Nephron (organoid): ENCODE measurements at regions not wholly inside any gene's neighbourhood (a gene's known extent, or its start where the extent isn't known, plus 50 kb on each side); places are given as distances from the start of the nearest gene placed in this dataset.

Experiments
- H3K27ac Mint-ChIP-seq, 3 experiments: 2 replicates each; pipeline ENCODE4 v1.8.0; 2020; ENCODE audit warnings: mixed read lengths in 3 of 3, mild to moderate bottlenecking in 2 of 3, moderate library complexity in 1 of 3
- H3K27me3 Mint-ChIP-seq: 2 replicates; pipeline ENCODE4 v1.8.0; 2021; ENCODE audit warnings: low read depth, mild to moderate bottlenecking, moderate library complexity, mixed read lengths
- H3K36me3 Mint-ChIP-seq: 2 replicates; pipeline ENCODE4 v1.8.0; 2020; ENCODE audit warnings: low read depth, mixed read lengths
- H3K4me1 Mint-ChIP-seq: 2 replicates; pipeline ENCODE4 v1.8.0; 2020; ENCODE audit warnings: mixed read lengths
- H3K4me3 Mint-ChIP-seq, 3 experiments: 2 replicates each; pipeline ENCODE4 v1.8.0; 2020; ENCODE audit warnings: mild to moderate bottlenecking in 3 of 3, mixed read lengths in 3 of 3, moderate library complexity in 2 of 3
- H3K9me3 Mint-ChIP-seq: 2 replicates; pipeline ENCODE4 v1.8.0; 2020; ENCODE audit warnings: mixed read lengths
- CTCF ChIP-seq, 3 experiments: fragments of 200-600 bp; sonication (generic); IDR thresholded peaks; one replicate each; pipeline ENCODE4 v1.5.0; 2021; ENCODE audit warnings: antibody characterized with exemption in 3 of 3; ENCODE audit not compliant: unreplicated experiment in 3 of 3

GRCh38 chr3:18249126-18249525 lies 176.0 kb downstream of the SATB1 start:
- H3K27ac Mint-ChIP-seq, result no peak overlapping the region
- TF ChIP-seq CTCF (IDR thresholded peaks at IDR 0.05; ENCODE audit: unreplicated experiment in 3 of 3), result no peak
- H3K4me3 Mint-ChIP-seq, result no peak overlapping the region
- no peaks in the 10 kb centered on the region for H3K36me3 Mint-ChIP-seq
- no peaks in the 10 kb centered on the region for H3K9me3 Mint-ChIP-seq
- peaks cover 16% of the 10 kb centered on the region for H3K4me1 Mint-ChIP-seq
- H3K27me3 Mint-ChIP-seq, result no peaks in the 10 kb centered on the region

DNA sequence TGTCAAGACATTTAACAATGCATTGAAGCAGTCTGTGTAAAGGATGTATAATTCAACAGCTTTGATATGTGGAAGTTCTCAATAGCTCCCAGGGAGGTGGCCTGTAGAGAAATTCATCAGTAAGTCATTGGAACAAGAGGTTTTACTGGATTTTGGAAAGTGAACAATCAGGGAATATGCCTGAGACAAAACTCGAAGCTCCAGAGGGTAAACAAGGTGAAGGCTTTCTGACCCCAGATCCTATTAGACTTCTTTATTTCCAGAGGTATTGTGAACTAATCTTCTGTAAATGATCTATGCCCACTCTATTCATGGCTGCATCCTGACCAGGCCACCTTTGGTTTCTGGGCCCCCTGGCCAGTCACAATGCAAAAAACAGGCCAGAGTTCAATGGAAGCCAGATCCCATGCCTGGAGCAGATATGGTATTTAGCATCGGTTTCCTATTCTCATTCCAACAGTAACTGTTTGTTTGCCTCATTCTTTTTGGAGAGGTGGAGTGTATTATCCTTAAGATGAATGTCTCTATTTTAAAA lies 177.3 kb downstream of the SATB1 start:
- H3K9me3 Mint-ChIP-seq, result no peaks in the 10 kb centered on the region
- no peak for TF ChIP-seq CTCF (IDR thresholded peaks at IDR 0.05; ENCODE audit: unreplicated experiment in 3 of 3)
- H3K36me3 Mint-ChIP-seq, result no peaks in the 10 kb centered on the region
- no peaks in the 10 kb centered on the region for H3K27me3 Mint-ChIP-seq
- H3K27ac Mint-ChIP-seq, result no peak overlapping the region
- no peak overlapping the region for H3K4me3 Mint-ChIP-seq
- peaks cover 16% of the 10 kb centered on the region for H3K4me1 Mint-ChIP-seq

DNA sequence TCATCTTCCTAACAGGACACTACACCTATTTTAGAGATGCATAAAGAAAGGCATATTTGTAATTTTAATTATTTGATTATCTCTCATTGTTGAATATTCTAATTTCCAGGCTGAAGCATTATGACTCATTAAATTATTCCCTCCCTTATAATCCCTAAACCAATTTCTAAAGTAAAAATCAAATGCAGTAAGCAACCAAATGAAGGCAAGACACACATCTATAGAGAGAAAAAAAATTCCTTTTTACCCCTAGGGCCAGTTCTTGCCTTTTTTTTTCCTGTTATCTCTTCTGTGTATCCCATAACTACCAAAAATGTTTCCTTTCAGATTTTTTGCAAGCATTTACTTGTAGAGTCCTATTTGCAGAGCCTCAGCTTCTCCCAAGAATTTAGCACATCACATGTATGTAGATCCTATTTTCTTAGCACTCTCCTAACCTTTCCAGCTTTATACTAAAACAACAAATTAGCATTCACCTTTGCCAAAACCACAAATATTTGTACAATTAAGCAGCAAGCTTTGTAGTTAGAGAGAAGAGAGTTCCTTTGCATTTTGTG lies 177.9 kb downstream of the SATB1 start:
- Mint-ChIP-seq H3K27me3 (no peaks in the 10 kb centered on the region), H3K36me3 (no peaks in the 10 kb centered on the region), H3K9me3 (no peaks in the 10 kb centered on the region), H3K4me3 (no peak overlapping the region), H3K27ac (no peak overlapping the region), H3K4me1 (peaks cover 16% of the 10 kb centered on the region)
- TF ChIP-seq CTCF (IDR thresholded peaks at IDR 0.05; ENCODE audit: unreplicated experiment in 3 of 3), result no peak

DNA sequence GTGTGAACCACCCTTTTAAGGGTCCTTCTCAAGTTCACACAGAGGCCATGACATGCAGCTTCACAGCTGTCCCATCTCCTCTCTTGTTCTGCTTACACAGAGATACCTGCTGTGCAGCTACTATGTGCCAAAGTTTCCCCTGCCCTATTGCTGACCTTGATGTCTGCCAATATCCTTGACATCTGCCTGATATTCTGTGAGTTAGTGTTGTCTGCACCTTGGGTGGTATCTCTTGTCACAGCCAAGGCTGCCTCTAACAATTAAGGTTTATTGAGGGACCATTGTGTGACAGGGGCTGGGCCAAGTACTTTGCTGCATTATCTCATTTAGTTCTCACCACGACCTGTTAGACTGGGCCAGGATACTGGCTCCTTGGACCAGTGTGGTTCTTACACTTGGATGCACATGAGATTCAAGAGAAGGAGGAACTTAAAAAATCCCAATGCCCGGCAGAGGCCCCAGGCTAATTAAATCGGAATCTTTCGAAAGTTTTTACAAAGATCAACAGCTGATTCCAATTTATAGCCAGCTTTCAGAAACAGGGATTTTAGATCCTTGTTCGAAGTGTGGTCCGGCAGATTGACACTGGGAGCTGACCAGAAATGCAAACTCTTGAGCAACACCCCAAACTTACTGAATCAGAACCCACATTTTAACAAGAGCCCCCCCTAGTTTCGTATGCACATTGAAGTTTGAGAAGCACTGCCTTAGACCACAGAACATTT lies 178.6 kb downstream of the SATB1 start:
- Mint-ChIP-seq H3K27ac (no peak overlapping the region), H3K27me3 (no peaks in the 10 kb centered on the region), H3K9me3 (no peaks in the 10 kb centered on the region), H3K36me3 (no peaks in the 10 kb centered on the region), H3K4me3 (no peak overlapping the region), H3K4me1 (peaks cover 16% of the 10 kb centered on the region)
- no peak for TF ChIP-seq CTCF (IDR thresholded peaks at IDR 0.05; ENCODE audit: unreplicated experiment in 3 of 3)

DNA sequence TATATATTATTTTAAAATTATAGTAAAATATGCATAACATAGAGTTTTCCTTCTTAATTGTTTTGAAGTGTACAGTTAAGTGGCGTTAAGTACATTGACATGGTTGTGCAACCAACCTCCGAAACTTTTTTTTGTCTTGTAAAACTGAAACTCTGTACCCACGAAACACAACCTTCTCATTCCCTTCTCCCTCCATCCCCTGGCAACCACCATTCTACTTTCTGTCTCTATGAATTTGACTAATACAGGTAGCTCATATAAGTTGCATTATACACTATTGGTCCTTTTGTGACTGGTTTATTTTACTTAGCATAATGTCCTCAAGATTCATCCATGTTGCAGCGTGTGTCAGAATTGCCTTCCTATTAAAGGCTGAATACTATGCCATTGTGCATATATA lies 179.4 kb downstream of the SATB1 start:
- TF ChIP-seq CTCF (IDR thresholded peaks at IDR 0.05; ENCODE audit: unreplicated experiment in 3 of 3), result no peak
- no peak overlapping the region for H3K4me3 Mint-ChIP-seq
- H3K27me3 Mint-ChIP-seq, result no peaks in the 10 kb centered on the region

GRCh38 chr3:18241837-18242236 lies 183.3 kb downstream of the SATB1 start:
- no peak for TF ChIP-seq CTCF (IDR thresholded peaks at IDR 0.05; ENCODE audit: unreplicated experiment in 3 of 3)
- no peak overlapping the region for H3K27ac Mint-ChIP-seq
- H3K4me1 Mint-ChIP-seq, result peaks cover 11% of the 10 kb centered on the region
- H3K27me3 Mint-ChIP-seq, result no peaks in the 10 kb centered on the region
- no peaks in the 10 kb centered on the region for H3K36me3 Mint-ChIP-seq
- no peak overlapping the region for H3K4me3 Mint-ChIP-seq
- no peaks in the 10 kb centered on the region for H3K9me3 Mint-ChIP-seq

More for the DNA sequence above, 179.4 kb downstream of the SATB1 start:
- H3K9me3 Mint-ChIP-seq, result no peaks in the 10 kb centered on the region
- no peak overlapping the region for H3K27ac Mint-ChIP-seq
- H3K36me3 Mint-ChIP-seq, result no peaks in the 10 kb centered on the region
- H3K4me1 Mint-ChIP-seq, result peaks cover 16% of the 10 kb centered on the region
